ENCODE measurements at regions not wholly inside any gene's neighbourhood (a gene's known extent, or its start where the extent isn't known, plus 50 kb on each side); places are given as distances from the start of the nearest gene placed in this dataset.

DNA sequence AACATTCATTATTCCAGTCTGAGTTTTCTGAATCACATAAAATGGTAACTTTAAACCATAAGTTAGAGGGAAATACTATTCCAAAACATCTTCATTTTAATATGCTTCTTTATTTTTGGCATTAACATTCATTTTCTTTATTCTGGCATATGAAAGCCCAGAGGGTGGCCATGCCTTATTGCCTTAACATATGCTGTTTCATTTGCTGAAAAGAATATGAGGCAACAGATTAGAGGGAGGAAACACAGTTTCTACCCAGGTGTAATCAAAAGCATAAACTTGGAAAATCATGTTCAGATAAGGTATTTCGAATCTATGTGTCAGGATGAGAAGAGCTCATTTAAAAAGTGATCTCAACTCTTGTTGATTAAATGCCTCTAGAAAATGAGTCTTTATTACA is 379.9 kb upstream of the DSEL start:
- Histone ChIP-seq H2AFZ (ENCODE audit: low read depth, low read length) (no peak overlapping the region), H3K27ac (ENCODE audit: low read length) (no peak overlapping the region), H3K4me1 (ENCODE audit: low read length) (no peaks in the 10 kb centered on the region; the same call in 1 of the 2 replicates), H4K20me1 (ENCODE audit: insufficient read depth, low read length) (no peaks in the 10 kb centered on the region), H3K36me3 (replicated peaks; ENCODE audit: low read depth, low read length) (no peaks in the 10 kb centered on the region), H3K9me3 (ENCODE audit: insufficient read depth, low read length) (no peaks in the 10 kb centered on the region), H3K4me3 (ENCODE audit: low read length) (no peak overlapping the region), H3K9ac (ENCODE audit: low read length) (no peak overlapping the region), H3K27me3 (ENCODE audit: low read depth, low read length) (no peaks in the 10 kb centered on the region), H3K79me2 (ENCODE audit: low read length) (no peaks in the 10 kb centered on the region), H3K4me2 (ENCODE audit: low read length) (no peak overlapping the region)
- no peak for TF ChIP-seq EZH2phosphoT487 (IDR thresholded peaks at IDR 0.05; ENCODE audit: low read depth)
- TF ChIP-seq, protein P1, sequence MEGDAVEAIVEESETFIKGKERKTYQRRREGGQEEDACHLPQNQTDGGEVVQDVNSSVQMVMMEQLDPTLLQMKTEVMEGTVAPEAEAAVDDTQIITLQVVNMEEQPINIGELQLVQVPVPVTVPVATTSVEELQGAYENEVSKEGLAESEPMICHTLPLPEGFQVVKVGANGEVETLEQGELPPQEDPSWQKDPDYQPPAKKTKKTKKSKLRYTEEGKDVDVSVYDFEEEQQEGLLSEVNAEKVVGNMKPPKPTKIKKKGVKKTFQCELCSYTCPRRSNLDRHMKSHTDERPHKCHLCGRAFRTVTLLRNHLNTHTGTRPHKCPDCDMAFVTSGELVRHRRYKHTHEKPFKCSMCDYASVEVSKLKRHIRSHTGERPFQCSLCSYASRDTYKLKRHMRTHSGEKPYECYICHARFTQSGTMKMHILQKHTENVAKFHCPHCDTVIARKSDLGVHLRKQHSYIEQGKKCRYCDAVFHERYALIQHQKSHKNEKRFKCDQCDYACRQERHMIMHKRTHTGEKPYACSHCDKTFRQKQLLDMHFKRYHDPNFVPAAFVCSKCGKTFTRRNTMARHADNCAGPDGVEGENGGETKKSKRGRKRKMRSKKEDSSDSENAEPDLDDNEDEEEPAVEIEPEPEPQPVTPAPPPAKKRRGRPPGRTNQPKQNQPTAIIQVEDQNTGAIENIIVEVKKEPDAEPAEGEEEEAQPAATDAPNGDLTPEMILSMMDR (IDR thresholded peaks at IDR 0.05; ENCODE audit: low read depth, low read length) = no peak

DNA sequence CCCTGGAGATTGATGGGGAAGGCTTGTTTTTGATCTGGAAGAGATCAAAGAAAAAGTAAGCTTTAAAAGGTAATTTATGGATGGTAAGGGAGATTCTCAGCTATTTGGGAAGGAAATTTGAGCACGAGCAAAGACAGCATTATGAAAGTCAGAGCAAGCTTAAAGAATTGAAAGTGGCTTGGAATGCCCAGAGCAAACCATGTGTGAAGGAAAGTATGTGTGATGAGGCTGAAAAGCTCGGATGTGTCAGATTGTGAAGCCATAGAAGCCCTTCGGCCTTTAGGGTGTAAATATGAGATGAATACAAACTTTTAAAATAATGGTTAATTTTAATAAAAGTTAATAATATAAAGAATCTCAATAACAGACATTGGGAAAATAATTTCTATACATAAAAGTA is 377.4 kb upstream of the DSEL start:
- no peaks in the 10 kb centered on the region for H3K36me3 ChIP-seq (replicated peaks; ENCODE audit: low read depth, low read length)
- no peaks in the 10 kb centered on the region for H4K20me1 ChIP-seq (ENCODE audit: insufficient read depth, low read length)
- TF ChIP-seq EZH2phosphoT487 (IDR thresholded peaks at IDR 0.05; ENCODE audit: low read depth) = no peak
- TF ChIP-seq, protein P1 (IDR thresholded peaks at IDR 0.05; ENCODE audit: low read depth, low read length) = no peak
- H3K9ac ChIP-seq (ENCODE audit: low read length) = no peak overlapping the region
- no peaks in the 10 kb centered on the region for H3K79me2 ChIP-seq (ENCODE audit: low read length)
- no peaks in the 10 kb centered on the region for H3K9me3 ChIP-seq (ENCODE audit: insufficient read depth, low read length)
- H3K4me3 ChIP-seq (ENCODE audit: low read length) = no peak overlapping the region
- H3K27ac ChIP-seq (ENCODE audit: low read length) = no peak overlapping the region
- no peak overlapping the region for H3K4me2 ChIP-seq (ENCODE audit: low read length)
- no peaks in the 10 kb centered on the region for H3K27me3 ChIP-seq (ENCODE audit: low read depth, low read length)
- no peak overlapping the region for H2AFZ ChIP-seq (ENCODE audit: low read depth, low read length)
- H3K4me1 ChIP-seq (ENCODE audit: low read length) = no peaks in the 10 kb centered on the region; the same call in 1 of the 2 replicates

DNA sequence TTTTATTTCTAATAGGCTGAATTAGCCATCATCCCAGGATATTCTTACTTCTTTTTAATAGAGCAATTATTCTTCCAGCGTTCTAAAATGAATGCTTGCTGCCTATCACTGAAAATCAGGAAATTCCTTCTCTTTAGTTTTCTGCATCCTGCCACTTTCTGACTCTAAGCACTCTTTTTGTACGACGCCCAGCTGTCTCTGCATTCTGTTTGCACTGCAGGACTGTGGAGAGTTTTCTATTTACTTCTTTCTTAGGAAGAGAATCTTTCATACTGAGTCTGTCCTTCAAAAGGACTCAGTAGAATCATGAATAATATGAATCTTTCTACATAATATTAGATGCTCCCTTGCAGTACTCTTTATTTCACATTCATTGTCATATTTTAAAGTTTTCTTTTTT is 360.4 kb upstream of the DSEL start:
- Histone ChIP-seq H3K36me3 (replicated peaks; ENCODE audit: low read depth, low read length) (no peaks in the 10 kb centered on the region), H3K27me3 (ENCODE audit: low read depth, low read length) (no peaks in the 10 kb centered on the region), H3K4me1 (ENCODE audit: low read length) (no peaks in the 10 kb centered on the region), H2AFZ (ENCODE audit: low read depth, low read length) (0 out of 2 replicates have a peak overlapping the region, but pooled peaks have one; percentile 4), H3K27ac (ENCODE audit: low read length) (no peak overlapping the region), H3K79me2 (ENCODE audit: low read length) (no peaks in the 10 kb centered on the region), H3K9me3 (ENCODE audit: insufficient read depth, low read length) (no peaks in the 10 kb centered on the region), H4K20me1 (ENCODE audit: insufficient read depth, low read length) (no peaks in the 10 kb centered on the region), H3K9ac (ENCODE audit: low read length) (no peak overlapping the region), H3K4me3 (ENCODE audit: low read length) (no peak overlapping the region), H3K4me2 (ENCODE audit: low read length) (no peak overlapping the region)
- TF ChIP-seq, protein P1 (IDR thresholded peaks at IDR 0.05; ENCODE audit: low read depth, low read length) = no peak
- no peak for TF ChIP-seq EZH2phosphoT487 (IDR thresholded peaks at IDR 0.05; ENCODE audit: low read depth)

DNA sequence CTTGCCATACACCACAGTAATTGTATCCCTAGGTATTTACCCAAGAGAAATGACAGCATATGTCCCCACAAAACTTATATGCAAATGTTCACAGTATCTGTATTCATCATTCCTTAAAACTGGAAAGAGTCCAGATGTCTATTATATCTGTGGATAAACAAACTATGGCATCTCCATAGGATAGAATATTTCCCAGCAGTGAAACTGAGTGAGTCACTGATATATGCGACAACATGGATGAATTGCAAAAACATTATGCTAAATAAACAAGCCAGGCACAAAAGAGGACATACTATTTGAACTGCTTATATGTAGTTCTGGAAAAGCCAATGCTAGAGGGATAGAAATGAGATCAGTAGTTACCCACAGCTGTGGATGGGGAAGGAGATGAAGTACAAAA is 359.4 kb upstream of the DSEL start:
- H3K4me1 ChIP-seq (ENCODE audit: low read length) = no peaks in the 10 kb centered on the region
- no peak overlapping the region for H3K4me2 ChIP-seq (ENCODE audit: low read length)
- H4K20me1 ChIP-seq (ENCODE audit: insufficient read depth, low read length) = no peaks in the 10 kb centered on the region
- no peak for TF ChIP-seq EZH2phosphoT487 (IDR thresholded peaks at IDR 0.05; ENCODE audit: low read depth)
- TF ChIP-seq, protein P1 (IDR thresholded peaks at IDR 0.05; ENCODE audit: low read depth, low read length) = no peak
- no peak overlapping the region for H3K27ac ChIP-seq (ENCODE audit: low read length)
- H3K4me3 ChIP-seq (ENCODE audit: low read length) = no peak overlapping the region
- H3K36me3 ChIP-seq (replicated peaks; ENCODE audit: low read depth, low read length) = no peaks in the 10 kb centered on the region
- no peaks in the 10 kb centered on the region for H3K9me3 ChIP-seq (ENCODE audit: insufficient read depth, low read length)
- H3K9ac ChIP-seq (ENCODE audit: low read length) = no peak overlapping the region
- no peaks in the 10 kb centered on the region for H3K27me3 ChIP-seq (ENCODE audit: low read depth, low read length)
- H2AFZ ChIP-seq (ENCODE audit: low read depth, low read length) = no peak overlapping the region
- H3K79me2 ChIP-seq (ENCODE audit: low read length) = no peaks in the 10 kb centered on the region

Measured in OCI-LY3 (cell line).